Left ventricle myocardium superior (tissue), 1 donor: ENCODE measurements at regions not wholly inside any gene's neighbourhood (a gene's known extent, or its start where the extent isn't known, plus 50 kb on each side); places are given as distances from the start of the nearest gene placed in this dataset.

Experiments
- ATAC-seq: fragments of 200-7000 bp; cut with Tn5 transposase; one replicate; pipeline ENCODE4 v1.9.1; 2020; ENCODE audit warnings: mild to moderate bottlenecking, moderate library complexity
- DNase-seq: peaks from one replicate; pipeline ENCODE4 v3.0.0-alpha.2; 2020
- intact Hi-C: fragments of 100-400 bp; cut with micrococcal nuclease; formaldehyde crosslinking; loops from one replicate; pipeline ENCODE4 v1.11.0; 2022
- donor health status: DM: no; HTN: yes; CAD: no; lungs with severe emphysema.

DNA sequence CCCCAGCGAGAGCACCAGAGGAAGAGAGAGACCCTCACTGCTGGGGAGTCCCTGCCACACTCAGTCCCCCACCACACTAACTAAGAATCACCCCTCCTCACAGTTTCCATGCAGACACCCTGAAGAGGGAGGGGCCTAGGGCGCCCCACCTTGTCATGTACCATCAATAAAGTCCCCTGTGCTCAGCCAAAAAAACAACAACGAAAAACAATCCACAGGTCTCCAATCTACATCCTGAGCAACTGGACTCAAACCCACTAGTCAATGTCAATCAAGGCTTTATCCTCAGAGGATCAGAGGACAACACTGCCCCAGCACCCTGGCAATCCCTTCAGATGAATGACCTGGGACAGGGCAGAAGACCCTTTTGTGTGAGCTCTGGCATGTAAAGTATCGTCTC lies 210.1 kb upstream of the MSX2 start:
- DNase-seq (no peak), ATAC-seq (no peak)
- intact Hi-C loops: no loop called here

GRCh38 chr5:174514983-174515394 lies 209.4 kb upstream of the MSX2 start:
- ATAC-seq: no peak
- intact Hi-C loops: no loop called here

GRCh38 chr5:174516741-174517140 lies 207.6 kb upstream of the MSX2 start:
- DNase-seq (no peak), ATAC-seq (no peak)
- intact Hi-C loops: no loop called here

More at GRCh38 chr5:174514983-174515394, 209.4 kb upstream of the MSX2 start:
- no peak for DNase-seq

GRCh38 chr5:174518512-174518911 lies 205.9 kb upstream of the MSX2 start:
- intact Hi-C loops: no loop called here
- ATAC-seq: no peak
- DNase-seq: no peak

DNA sequence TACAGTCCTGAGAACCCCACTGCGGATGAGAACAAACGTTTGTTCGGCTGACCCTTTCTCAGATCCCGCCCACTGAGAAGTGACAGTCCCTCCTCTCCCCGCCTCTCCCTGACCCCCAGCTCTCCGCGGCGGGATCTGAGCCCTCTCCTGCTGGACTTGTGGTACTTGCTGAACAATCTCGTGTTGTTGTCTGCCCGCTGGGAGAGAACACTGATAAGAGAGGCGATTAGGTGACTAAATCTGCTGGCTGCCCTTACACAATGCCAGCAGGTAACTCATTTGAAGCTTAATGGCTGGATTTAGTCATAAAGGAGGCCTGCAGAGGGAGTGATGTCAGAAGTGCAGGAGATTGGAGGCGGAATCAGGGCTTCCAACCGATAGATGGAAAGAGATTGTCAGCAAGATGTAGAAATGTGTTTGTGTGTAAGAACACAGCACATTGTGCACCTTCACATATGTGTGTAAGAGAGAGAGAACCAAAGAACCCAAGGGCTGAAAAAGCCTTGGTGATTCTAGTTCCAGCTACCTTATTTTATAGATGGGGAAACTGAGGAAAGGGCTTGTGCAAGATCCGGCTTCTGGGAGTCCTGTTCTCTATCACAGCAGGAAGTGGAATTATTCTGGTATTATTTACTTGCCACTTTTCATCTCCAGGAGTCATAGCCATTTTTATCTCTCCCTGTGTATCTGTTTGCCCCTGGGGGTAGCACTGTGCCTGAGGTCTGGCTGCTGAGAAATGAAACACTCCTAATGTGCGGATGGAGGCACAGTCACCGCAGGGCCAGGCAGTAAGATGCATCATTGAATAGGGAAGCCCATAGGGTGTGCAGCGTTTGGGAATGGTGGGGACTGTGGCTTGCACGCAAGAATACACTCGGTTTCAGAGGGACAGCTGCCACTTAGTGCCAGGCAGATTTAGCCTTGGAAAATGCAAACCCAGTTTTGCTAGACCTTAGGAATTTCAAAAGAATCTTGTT lies 203.7 kb upstream of the MSX2 start:
- no peak for DNase-seq

DNA sequence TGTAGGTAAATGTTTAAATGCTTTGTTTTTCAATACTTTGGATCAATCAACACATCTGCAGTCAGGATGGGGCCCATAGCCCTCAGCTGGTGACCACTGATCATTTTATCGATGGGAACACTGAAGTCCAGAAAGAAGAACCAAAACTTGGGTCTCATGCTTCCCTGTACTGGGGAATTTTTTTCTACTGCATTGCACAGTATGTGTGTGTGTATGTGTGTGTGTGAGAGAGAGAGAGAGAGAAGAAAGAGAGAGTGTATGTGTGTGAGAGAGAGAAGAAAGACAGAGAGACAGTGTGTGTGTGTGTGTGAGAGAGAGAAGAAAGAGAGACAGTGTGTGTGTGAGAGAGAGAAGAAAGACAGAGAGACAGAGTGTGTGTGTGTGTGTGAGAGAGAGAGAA lies 202.9 kb upstream of the MSX2 start:
- ATAC-seq: no peak
- no peak for DNase-seq
- intact Hi-C loops: no loop called here

More for the DNA sequence above, 203.7 kb upstream of the MSX2 start:
- ATAC-seq: no peak
- intact Hi-C loops: no loop called here

- ATAC-seq: no peak
- intact Hi-C loops: no loop called here
Observed at GRCh38 chr5:174522480-174523260, 201.7 kb upstream of the MSX2 start.

GRCh38 chr5:174523311-174524071 lies 200.9 kb upstream of the MSX2 start:
- ATAC-seq (no peak), DNase-seq (no peak)
- intact Hi-C loops: no loop called here

More at GRCh38 chr5:174522480-174523260, 201.7 kb upstream of the MSX2 start:
- DNase-seq: no peak

- ATAC-seq (no peak), DNase-seq (no peak)
- intact Hi-C loops: no loop called here
Observed at GRCh38 chr5:174524351-174524750, 200.0 kb upstream of the MSX2 start.

- intact Hi-C loops: no loop called here
- ATAC-seq (no peak), DNase-seq (no peak)
Observed at GRCh38 chr5:174526177-174526576, 198.2 kb upstream of the MSX2 start.

- ATAC-seq (no peak), DNase-seq (no peak)
- intact Hi-C loops: no loop called here
Observed at GRCh38 chr5:174527916-174528540, 196.4 kb upstream of the MSX2 start.

DNA sequence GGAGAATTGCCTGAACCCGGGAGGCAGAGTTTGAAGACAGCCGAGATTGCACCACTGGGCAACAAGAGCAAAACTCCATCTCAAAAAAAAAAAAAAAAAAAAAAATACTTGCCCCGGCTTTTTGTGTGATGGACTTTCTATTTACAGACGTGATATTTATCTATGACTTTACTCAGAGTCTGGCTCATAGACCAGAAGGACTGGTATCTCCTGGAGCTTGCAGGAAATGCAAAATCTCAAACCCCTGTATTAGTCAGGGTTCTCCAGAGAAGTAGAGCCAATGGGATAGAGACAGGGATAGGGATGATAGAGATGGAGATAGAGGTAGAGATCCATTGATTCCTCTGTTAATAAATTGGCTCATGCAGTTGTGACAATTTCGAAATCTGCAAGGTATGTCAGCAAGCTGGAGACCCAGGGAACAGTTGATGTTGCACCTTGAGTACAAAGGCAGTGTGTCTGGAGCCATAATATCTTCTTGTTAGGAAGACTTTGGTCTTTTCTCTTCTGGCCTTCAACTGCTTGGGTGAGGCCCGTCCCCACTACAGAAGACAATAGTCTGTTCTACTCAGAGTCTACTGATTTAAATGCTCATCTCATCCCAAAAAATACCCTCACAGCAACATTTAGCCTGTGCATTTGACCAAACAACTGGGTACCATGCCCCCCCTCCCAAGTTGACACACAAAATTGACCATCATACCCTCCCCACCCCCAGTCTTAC lies 195.4 kb upstream of the MSX2 start:
- DNase-seq (no peak), ATAC-seq (no peak)
- intact Hi-C loops: no loop called here

DNA sequence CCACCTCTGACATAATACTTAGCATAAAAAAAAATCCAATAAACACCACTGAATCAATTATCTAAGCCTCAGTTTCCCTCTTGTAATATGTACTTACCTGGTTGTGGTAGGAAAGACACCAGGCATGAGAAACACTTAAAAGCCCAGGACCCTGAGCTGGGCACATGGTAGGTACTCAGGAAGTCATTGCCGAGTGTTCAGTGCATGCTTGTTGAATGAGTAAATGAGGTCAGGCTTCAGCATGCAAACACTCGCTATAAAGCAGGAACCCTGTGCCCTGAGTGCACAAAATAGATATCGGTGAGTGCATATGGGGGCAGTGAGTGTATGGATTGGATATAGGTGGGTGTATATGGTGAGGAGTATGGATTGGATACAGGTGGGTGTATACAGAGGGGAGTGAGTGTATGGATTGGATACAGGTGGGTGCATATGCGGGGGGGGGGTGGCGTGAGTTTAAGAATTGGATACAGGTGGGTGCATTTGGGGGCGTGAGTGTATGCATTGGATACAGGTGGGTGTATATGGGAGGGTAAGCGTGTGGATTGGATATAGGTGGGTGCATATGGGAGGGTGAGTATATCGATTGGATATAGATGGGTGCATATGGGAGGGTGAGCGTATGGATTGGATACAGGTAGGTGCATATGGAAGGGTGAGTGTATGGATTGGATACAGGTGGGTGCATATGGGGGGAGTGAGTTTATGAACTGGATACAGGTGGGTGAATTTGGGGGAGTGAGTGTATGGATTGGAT lies 194.3 kb upstream of the MSX2 start:
- intact Hi-C loops: no loop called here
- ATAC-seq (no peak), DNase-seq (no peak)

DNA sequence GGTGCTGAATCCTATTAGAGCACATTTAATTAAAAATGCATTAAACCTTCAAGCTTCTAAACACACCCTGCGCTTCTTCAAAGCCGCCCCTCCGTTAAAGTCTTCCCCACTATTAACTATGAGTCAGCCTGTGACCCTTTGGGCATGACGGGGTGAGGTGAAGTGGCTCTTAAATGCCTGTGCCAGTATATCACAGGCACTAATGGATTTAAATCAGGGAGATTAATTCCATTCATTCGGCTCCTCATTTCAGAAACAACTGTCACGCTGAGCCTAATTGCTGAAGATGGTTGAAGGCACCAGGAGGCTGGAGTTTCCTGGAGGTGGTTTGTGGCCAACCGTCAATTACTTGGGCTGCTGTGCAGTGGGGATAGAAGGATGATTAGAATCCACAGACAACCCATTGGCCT lies 192.6 kb upstream of the MSX2 start:
- DNase-seq: no peak
- ATAC-seq: no peak
- intact Hi-C loops: no loop called here

DNA sequence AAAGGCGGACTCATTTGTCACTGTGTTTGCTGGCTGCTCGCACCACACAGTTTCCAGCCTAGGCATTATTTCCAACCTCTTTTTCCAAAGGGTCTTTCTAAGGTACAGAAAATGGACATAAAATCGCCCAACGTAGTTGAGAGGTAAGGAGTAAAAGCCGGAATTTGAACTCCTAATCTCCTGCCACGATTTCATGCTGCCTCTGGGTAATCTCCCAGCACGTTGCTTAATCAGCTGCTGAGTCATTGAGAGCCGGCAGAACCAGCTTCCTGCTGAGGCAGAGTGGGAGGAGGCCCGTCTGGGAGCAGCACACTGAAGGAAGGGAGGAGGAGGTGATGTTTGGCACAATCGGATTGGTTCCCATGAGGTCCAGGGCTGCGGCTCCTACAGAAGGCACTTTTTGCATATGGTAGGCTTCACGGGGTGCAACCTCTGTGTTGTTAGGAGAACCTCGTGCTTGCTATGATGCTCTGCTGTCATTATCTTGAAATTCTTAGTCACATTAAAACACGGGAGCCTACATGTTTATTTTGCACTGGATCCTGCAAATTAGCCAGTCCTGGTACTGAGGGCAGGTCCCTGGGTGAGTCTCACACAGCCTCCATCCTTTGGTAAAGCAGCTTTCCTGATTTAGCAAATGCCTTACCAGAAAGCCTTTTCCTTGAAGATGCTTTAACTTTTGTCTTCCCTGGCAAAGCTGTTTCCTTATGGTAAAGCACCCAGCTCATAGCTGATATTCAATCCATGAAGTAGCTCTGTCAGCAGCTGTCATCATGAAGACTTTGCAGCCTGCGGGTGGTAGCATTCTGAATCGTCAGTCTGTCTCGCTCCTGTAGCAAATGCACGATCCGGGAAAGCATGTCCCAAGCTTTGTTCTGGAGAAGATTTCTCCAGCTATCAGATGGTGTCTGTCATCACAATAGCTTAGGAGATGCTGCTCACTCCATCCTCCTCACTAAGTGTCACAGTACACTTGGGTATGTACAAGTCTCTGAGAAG lies 191.6 kb upstream of the MSX2 start:
- intact Hi-C loops: no loop called here
- ATAC-seq (peak; percentile 96), DNase-seq (peak; percentile 58)

GRCh38 chr5:174533751-174534241 lies 190.6 kb upstream of the MSX2 start:
- DNase-seq: no peak
- intact Hi-C loops: no loop called here
- no peak for ATAC-seq
